NCI-H460 (cell line): ENCODE measurements at regions not wholly inside any gene's neighbourhood (a gene's known extent, or its start where the extent isn't known, plus 50 kb on each side); places are given as distances from the start of the nearest gene placed in this dataset.

ENCODE experiments used
- DNase-seq: peaks from one replicate; pipeline ENCODE4 v3.0.0-alpha.2; 2016; ENCODE audit warnings: low read depth; ENCODE audit errors: extremely low read depth

DNA sequence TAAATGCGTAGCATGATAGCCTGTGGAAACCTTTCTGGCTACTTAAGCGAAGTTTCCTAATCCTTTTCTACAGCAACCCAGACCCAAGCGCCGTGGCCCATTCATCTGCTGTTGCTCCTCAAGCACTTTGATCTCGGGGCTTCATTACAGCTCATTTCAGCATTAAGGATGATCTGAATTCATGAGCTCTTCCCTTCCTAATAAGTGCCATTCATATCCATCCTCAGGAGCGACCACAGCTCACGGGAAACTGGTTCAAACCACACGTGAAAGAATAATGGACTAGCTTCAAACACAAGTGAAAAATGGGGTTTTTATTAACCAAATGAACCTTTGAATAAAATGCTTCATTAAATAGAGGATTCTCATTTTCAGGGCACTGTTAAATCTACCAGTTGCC, 202.6 kb upstream of the LEF1 start:
- no peak for DNase-seq

DNA sequence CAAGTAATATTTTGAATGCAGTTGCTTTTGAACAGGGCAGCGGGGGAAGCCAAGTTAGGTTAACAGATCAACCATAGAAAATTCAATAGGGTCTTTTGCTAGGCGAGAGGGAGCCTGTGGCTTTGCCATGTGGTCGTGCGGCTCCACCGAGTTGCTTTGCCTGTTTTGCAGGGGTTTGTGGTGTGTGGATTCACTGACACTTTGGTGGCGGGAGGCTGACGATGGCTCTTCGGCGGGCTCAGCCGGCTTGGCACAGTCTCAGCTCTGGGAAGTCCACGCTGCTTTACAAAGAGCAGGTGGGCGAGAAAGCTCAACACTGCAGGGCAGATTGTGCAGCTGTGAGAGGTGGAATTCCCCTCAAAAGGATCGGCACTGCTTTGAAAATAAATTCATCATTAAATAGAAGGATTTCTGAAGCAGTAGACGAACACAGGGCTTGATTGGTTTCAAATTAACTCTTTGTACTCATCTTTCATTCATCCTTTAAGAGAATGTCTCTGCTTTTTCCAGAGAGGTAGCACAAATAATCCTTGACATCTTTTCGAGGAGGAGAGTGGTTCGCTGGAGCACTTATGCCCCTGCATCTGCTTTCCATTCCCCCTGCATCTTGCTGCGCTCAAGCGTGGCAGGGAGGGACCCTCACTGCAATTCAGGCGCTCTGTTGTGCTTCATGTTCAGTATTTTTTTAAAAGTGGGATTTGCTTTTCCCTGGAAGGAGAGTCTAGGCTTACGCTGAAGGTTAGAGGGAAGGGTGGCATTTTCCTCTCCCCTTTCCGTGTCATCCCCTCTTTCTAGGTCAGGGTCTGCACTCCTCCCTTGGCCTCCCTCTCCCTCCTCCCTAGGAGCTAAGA, 201.8 kb upstream of the LEF1 start:
- DNase-seq: no peak

DNA sequence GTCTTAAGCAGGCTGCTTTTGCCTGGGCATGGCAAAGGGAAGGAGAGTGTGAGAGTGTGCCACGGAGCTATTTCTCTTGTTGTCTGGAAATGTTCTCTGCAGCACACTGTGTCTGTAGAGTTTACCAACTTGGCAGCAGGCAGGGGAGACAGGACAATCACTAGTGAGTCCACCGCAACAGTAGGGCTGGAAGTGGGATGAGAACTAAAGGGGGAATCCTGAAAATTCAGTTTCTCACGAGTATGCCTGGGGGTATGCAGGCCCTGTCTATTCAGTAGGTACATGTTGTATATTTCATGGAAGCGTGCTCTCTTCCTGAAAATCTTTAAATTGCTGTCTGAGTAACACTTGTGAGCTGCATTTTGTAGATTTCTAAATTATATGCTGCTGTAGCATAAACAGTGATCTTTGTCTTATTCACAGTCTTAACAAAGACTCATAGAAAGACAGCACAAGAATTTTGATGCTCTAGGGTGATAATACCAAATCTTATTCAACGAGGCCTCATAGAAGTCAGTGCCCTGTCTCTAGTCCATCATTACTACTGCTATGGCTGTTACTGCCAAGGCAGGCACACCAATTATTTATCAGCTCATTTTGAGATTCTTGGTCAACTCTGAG, 200.4 kb upstream of the LEF1 start:
- DNase-seq: no peak

DNA sequence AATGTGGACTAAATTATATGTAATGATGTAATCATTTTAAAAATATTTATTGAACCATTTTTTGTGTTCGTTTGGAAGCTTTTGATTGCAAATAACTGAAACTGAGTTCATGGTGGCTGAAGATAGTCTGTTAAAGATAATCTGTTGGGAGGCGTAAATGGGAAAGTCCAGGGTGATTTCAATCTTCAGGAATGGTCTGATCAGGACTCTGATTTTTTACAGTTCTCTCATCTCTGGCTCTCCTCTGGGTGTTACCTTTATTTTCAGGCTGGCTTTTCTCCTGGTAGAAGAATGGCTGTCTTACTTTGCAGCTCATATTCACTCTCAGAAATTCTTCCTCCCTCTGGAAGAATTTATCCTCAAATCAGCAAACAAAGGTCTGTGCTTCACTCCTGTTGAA, 199.0 kb upstream of the LEF1 start:
- no peak for DNase-seq

DNA sequence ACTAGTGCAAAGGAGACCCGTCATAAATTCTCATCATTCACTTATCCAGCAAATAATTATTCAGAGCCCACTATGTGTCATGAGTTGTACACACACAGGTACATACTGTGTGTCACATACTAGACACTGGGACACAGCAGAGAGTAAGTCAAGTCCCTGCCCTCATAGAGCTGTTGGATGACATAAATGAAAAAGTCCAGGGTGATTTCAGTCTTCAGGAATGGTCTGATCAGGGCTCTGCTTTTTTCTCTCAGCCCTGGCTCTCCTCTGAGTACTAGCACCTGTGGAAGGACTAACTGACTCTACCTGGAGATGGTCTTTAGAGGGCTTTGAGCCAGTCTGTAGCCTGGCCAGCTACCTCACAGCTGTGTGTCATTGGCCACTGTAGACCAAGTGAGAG, 198.0 kb upstream of the LEF1 start:
- DNase-seq: no peak

DNA sequence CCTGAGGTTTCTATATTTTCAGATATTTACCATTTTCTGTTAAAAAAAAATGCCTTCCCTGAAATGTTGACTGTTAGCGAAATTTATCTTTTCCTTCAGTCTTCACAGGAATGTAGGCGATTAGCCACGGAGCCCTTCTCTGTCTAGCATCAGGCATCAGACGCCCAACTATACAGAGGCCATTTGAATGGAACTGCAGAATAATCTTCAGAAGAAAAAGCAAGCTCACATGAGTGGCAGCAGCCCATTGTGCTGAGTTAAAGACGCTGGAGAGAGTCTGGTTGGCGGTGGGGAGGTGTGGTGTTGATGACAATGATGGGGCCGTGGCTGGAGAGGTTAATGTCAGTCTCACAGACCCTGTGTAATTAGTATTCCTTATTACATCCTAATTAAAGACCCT, 196.8 kb upstream of the LEF1 start:
- DNase-seq: no peak

DNA sequence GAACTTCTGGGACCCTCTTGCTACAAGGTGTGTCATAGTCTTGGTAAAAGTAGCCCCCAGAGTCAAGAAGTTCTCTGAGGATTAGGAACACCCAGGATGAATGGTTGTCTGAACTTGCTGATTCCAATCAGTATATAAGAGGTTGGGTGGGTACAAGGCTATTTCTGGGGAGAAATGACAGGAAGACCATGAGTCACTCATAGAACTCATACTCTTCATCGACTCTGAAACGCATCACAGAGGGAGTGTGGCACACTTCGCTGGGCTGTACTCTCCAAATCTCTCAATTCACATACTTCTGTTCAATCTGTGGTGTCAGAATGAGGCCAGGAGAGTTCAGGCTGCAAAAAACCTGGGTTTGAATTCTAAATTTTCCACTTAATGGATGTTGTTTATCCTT, 193.2 kb upstream of the LEF1 start:
- DNase-seq: no peak

DNA sequence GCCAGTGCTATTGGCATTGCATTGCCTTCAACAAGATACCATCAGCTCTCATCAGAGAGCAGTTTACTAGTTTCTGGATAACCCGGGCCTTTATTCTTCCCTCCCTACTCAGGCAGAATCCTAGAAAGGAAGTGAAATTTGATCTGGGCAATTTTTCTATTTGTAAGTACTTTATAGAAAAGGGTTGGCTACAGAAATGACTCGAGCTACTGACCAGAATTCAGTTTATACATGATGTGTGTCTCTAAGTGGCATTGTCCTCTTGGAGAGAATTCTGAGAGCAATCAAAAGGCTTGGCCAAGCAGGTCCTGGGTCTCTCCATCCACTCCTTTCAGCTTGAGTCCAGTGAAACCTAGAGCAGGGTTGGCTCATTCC, 192.7 kb upstream of the LEF1 start:
- DNase-seq: no peak

DNA sequence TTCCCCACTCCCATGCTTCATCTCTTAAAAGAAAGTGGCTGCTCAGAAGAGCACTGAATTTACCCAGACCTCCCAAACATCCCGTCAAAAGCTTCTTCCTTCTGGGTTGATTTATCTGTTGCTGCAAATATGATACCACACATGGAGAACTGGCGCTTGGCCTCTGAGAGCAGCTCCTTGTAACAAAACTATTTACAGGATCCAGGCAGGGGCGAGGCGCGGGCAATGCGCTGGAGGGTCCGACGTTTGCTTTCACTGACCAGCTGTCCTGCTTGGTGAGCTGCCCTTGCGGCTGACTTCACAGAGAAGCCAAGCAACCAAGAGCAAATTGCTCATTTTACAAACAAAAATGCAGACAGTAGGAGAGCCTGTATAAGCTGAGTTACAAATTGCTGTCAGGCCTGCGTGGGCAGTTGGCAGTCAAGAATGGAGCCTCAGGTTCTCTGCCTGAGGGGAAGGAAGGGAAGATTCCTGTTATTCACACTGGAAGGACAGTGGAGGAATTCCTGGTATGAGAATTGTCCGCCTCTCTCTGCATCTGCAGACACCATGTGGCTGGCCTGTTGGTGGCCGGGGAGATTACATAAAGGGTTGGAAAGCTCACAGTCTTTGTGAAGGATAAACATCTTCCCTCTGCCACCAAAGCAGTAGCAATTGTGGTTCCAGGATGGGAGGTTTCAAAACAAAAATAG, 192.2 kb upstream of the LEF1 start:
- no peak for DNase-seq

DNA sequence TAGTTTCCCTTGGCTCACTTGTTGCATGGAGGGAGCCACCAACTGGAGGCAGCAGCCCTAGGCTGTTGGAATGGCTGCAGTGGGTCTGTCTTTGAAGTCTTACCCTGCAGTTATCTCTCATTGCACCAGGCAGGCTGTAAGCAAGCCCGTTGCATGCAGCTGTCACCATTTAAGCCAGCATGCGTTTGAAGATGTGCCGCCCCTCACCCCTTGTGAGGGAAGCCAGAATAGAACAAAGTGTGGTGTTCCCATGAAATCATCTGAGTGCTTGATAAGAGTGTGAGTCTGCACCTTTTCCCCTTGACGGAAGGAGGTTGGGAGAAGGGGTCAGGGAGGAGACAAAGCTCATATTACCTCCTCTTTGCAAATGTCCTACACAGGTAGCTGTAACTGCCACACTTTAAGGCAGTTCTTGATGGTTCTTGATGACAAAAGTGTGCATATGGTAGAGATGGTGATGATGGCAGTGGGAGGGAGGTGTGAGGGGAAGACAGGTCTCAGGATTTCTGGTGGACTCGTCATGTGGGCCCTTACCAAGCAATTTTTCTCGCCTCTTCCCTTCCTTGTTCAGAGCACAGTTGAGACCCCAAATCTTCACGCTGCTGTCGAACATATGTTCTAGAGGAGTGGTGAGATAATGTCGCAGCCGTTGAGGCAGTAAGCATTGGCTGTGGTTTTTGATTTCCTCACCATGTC, 191.4 kb upstream of the LEF1 start:
- no peak for DNase-seq

DNA sequence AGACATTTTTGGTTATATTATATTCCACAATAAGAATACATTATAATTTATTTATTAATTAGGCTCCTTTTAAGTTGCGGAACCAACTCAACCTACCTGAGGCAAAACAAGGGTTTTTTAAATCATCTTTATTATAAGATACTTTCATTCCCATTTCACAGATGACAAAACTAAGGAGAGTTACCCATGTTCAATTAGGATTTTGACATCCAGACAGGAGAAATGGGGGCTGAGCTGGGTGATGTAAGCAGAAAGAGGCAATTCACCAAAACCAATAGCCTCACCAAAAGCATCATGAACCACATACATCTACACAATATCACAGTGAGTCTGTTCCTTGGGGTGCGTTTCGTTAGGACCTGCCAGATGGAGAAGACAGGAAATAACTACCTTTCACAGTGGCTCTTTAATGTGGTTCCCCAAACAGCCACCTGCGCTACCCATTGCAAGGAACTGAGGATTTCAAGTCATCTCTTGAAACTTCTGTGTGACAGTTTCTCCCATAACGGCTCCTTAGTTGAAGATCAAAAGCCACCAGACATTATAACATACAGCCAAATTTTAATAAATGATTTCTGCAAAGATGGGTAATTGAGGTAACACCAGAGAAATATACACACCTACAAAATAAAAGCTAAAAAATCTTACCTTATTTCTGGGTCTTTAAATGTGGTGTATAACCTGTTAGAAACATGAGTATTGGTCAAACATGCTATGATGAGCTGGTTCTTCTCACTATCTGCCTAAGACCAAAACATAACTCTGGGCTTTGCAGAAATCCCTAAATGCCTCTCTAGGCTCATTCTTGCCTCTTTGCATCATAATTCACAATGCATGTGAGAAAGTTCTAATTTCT, 190.6 kb upstream of the LEF1 start:
- no peak for DNase-seq

DNA sequence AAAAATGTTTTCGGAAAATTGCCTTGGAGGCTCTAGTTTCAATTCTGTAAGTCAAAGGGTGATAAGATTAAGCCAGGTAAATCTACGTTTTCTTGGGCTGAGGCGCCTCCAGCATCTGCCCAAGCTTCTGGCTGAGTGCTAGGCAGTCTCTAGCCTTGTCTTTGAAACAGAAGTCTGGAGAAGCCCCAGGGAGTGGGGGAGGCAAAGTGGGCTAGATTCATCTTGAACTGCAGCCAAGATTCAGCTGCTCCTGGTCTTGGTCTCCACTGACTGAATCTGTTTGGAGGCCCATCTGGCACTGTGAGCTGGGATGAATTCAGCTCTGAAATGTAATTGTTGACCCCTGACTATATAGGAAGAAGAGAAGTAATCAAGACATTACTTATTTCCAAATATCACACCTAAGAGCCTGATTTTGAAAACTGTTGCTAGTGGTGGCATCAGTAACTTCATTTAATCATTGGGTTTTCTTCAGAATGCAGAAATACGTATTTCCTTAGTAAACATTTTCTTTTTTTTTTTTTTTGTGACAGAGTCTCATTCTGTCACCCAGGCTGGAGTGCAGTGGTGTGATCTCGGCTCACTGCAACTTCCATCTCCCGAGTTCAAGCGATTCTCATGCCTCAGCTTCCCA, 187.3 kb upstream of the LEF1 start:
- DNase-seq: no peak

DNA sequence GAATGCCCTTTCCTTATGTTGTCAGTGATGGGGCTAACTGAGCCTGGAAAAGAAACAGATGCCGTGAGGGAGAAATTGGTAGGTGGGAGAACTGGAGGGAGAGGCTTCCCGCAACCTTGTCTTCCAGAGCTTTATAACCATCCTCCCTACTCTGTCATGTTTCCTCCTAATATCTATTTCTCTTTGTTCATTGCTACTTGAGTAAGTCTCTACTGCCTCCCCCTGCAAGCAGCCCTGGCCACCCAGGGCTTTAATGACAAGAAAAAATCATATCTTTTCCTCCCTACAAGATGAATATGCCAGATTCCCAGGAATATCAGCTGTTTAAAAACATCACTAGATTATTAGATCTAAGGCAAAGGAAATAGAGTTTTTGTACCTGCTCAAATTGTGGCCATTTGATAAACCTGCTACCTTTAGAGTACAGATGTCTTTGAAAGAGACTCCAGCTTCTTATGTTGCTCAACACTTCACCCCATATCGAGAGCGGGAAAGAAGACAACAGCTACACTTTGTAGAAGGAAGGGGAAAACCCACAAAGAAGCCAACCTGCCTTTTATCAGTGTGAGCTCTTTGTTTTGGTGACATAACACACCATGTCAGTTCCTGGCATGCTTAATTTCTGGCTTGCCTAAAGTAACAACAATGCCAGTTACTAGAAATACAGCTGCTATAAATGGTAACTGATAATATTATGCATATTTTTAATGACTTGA, 186.6 kb upstream of the LEF1 start:
- DNase-seq: no peak

DNA sequence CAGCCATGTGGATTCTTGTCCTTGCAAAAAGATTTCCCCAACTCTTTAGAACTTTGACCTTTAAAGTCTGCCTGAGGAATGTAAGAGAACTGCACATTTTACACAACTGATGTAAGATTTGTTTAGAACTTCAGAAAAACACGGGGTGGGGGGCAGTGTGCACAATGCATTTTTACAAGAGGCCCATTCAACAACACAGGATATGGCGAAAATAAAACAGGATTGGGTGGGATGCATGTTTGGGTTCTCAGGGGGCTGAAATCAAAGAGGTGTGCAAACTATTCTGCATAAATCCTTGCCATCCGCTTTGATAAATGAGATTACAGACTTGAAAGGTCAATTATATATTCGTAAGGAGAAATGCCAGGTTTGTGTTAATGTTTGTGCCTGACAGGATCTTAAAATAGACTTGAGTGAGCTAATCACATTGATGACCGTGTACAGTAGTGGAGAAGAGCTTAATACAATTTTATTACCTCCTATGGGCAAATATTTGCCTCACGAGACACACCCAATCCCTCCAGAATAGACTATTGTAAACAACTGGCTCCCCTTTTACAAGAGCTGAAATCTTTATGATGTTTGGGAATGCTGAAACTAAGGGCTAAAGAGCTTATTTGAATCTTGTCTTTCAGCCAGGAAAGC, 184.1 kb upstream of the LEF1 start:
- DNase-seq: no peak

DNA sequence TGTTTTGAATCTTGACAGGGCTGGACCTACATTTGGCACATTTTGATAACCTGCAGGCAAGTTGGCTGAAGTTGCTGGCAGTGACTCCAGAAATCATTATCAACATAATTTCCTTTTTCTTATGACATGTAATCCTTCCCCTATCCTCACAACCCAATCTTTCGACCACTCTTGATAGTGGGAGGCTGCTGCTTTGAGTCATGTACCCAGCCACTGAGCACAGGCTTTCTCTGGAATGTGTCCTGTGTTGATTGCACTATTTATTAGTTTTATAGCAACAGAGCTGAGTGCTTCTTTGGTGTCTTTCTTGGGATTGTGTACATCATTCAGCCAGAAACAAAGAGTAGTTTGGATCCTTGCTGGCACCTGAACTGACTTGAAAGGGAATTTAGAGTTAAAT, 183.1 kb upstream of the LEF1 start:
- DNase-seq: no peak

DNA sequence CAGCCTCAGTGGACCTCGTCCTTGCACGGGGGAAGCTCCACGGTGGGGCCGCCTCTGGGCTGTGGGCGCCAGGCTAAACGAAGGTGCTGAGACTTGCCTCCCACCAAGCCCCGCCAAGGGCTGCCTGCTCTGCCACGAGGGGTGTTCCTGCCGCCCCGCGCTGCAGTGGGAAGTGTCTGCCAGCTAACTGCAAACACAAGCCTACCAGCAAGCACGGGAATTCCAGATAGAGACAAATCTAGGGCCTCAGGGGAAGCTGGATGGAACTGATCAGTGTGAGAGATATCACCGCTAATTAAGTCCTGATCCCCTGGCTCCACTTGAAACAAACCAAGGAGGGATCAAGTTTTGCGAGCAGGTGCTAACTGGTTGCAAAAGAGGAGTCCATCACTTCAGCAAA, 181.6 kb upstream of the LEF1 start:
- DNase-seq: no peak

DNA sequence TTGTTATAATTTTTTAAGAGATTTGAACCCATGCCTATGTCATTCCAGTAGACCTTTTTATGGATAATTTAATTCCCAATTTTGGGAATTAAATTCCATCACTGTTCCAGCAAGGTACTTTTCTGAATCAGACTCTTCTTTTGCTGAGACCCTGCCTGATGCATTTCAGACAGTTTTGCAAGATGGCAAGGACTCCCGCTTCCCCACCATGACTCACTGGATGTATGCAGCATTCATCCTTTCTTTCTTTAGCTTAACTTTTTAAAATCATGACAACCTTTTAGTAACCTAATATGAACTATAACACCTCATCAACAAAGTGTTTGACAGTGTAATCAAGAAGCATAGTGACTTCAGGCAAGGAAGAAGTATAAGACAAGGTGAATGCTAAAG, 178.1 kb upstream of the LEF1 start:
- DNase-seq: no peak

DNA sequence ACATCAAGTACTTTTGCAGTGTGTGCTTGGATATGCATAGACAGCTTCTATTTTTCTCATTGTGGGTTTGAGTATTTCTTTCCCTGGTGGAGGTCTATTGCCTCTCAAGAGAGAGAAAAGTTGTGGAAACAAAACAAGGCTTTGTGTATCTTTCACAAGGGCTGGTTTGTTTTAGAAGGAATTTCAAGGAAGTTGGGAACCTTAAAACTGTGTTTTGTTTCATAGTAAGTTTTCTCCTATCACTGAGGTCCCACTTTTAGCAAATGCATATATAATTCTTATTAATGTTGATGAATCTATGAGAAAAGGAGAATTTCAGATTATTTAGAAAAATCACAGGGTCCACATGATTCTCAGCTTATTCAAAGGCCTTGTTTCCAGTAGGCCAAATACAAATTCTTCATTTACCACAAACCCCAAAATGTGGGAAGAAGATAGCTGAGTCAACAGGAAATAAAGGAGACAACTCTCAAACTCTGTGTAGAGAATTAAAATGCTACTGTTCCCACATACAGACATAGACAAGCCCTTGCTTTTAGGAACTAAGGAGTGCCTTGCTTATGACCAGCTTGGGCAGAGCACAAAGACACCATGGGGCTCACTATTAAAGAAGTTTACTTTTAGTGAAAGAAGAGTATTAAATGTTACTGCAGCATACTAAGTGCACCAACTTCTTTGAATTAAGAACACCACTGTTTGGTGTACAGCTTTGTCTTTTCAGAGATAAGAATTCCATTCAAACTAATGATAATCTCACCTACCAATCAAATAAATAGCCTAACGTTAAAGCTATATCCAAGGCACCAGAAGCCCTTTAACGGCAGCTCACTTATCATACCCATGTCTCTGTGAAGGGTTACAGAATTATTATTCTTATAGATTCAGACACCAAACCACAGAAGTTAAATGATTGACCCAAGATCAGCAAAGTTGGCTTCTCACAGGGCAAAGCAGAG, 177.4 kb upstream of the LEF1 start:
- DNase-seq: no peak
